GM21526 (cell line): ENCODE measurements at regions not wholly inside any gene's neighbourhood (a gene's known extent, or its start where the extent isn't known, plus 50 kb on each side); places are given as distances from the start of the nearest gene placed in this dataset.

Experiments used
- ATAC-seq: cut with Tn5 transposase; IDR thresholded peaks from one replicate; pipeline ENCODE4 v1.9.1; 2021; ENCODE audit warnings: moderate library complexity; ENCODE audit not compliant: unreplicated experiment, low FRiP score

GRCh38 chr13:80574113-80574850 lies 233.4 kb upstream of the SPRY2 start:
- no peak for ATAC-seq

- ATAC-seq = no peak
Observed at GRCh38 chr13:80572923-80573316, 232.0 kb upstream of the SPRY2 start.

GRCh38 chr13:80572308-80572922 lies 231.5 kb upstream of the SPRY2 start:
- ATAC-seq = no peak

- no peak for ATAC-seq
Observed at GRCh38 chr13:80571346-80572307, 230.7 kb upstream of the SPRY2 start.

GRCh38 chr13:80563439-80563838 lies 222.5 kb upstream of the SPRY2 start:
- no peak for ATAC-seq

- ATAC-seq = no peak
Observed at GRCh38 chr13:80562433-80563156, 221.7 kb upstream of the SPRY2 start.

- no peak for ATAC-seq
Observed at GRCh38 chr13:80560609-80561008, 219.7 kb upstream of the SPRY2 start.

GRCh38 chr13:80559944-80560343 lies 219.0 kb upstream of the SPRY2 start:
- no peak for ATAC-seq

- no peak for ATAC-seq
Observed at GRCh38 chr13:80558074-80558473, 217.1 kb upstream of the SPRY2 start.

GRCh38 chr13:80555796-80556678 lies 215.1 kb upstream of the SPRY2 start:
- ATAC-seq = no peak

GRCh38 chr13:80552851-80553440 lies 212.0 kb upstream of the SPRY2 start:
- no peak for ATAC-seq

GRCh38 chr13:80551650-80552497 lies 210.9 kb upstream of the SPRY2 start:
- ATAC-seq = no peak

GRCh38 chr13:80550971-80551441 lies 210.1 kb upstream of the SPRY2 start:
- ATAC-seq = no peak

- no peak for ATAC-seq
Observed at GRCh38 chr13:80548915-80549314, 208.0 kb upstream of the SPRY2 start.

GRCh38 chr13:80547885-80548825 lies 207.2 kb upstream of the SPRY2 start:
- ATAC-seq = no peak

GRCh38 chr13:80547341-80547740 lies 206.4 kb upstream of the SPRY2 start:
- no peak for ATAC-seq

- no peak for ATAC-seq
Observed at GRCh38 chr13:80533175-80533574, 192.2 kb upstream of the SPRY2 start.
